Aorta (tissue), 5 donors: ENCODE measurements at regions not wholly inside any gene's neighbourhood (a gene's known extent, or its start where the extent isn't known, plus 50 kb on each side); places are given as distances from the start of the nearest gene placed in this dataset.

ENCODE experiments used
- ATAC-seq: fragments of 200-7000 bp; cut with Tn5 transposase; one replicate; pipeline ENCODE4 v1.9.1; 2022; ENCODE audit warnings: moderate library complexity; ENCODE audit not compliant: low FRiP score
- DNase-seq, 2 donors: peaks; one replicate each; pipeline ENCODE4 v3.0.0-alpha.2; 2020
- H3K27ac ChIP-seq, 2 donors: one replicate each; pipeline ENCODE4 v1.5.1; 2013; ENCODE audit warnings: low read length in 2 of 2, mild to moderate bottlenecking in 2 of 2, moderate library complexity in 2 of 2, control low read depth in 1 of 2, inconsistent platforms in 1 of 2, low read depth in 1 of 2
- H3K27me3 ChIP-seq, 2 donors: one replicate each; pipeline ENCODE4 v1.6.1; 2013; ENCODE audit warnings: control low read depth in 1 of 2, low read length in 1 of 2, mild to moderate bottlenecking in 1 of 2, moderate library complexity in 1 of 2; ENCODE audit not compliant: insufficient read depth in 2 of 2, control insufficient read depth in 1 of 2
- H3K36me3 ChIP-seq, 2 donors: one replicate each; pipeline ENCODE4 v1.6.1; 2013; ENCODE audit warnings: control low read depth in 1 of 2, low read length in 1 of 2, mild to moderate bottlenecking in 1 of 2; ENCODE audit not compliant: insufficient read depth in 2 of 2, control insufficient read depth in 1 of 2
- H3K4me1 ChIP-seq, 2 donors: one replicate each; pipeline ENCODE4 v1.6.1; 2013; ENCODE audit warnings: low read length in 2 of 2, control low read depth in 1 of 2, mild to moderate bottlenecking in 1 of 2, moderate library complexity in 1 of 2; ENCODE audit not compliant: insufficient read depth in 2 of 2, control insufficient read depth in 1 of 2
- H3K4me3 ChIP-seq, 2 donors: one replicate each; pipeline ENCODE4 v1.5.1; 2013; ENCODE audit warnings: low read length in 2 of 2, control low read depth in 1 of 2, mild to moderate bottlenecking in 1 of 2
- H3K9me3 ChIP-seq: one replicate; pipeline ENCODE4 v1.6.1; 2013; ENCODE audit warnings: mild to moderate bottlenecking, low read length; ENCODE audit not compliant: control insufficient read depth
- WGBS, 2 donors: extraction: QIAGEN DNeasy Blood & Tissue Kit; methylation state at CpG; one replicate each; pipeline ENCODE4 v1.1.7; 2013; 5-methylcytosine and 5-hydroxymethylcytosine counted together
- intact Hi-C, 2 donors: fragments of 100-400 bp; cut with DNase I; formaldehyde crosslinking; loops; one replicate each; pipeline versions ENCODE4 v1.14.2 to v1.15.0; 2022
- donor health status: healthy with polysubstance abuse.
- donor health status: Bipolar disorder and iron deficiency.
- donor health status: DM: no; HTN: no; CAD: no.
- donor health status: DM: no; HTN: no; CAD: no.
- donor health status: DM: yes; HTN: yes; CAD: no.

GRCh38 chr7:94288096-94288495 lies 106.6 kb upstream of the COL1A2 start:
- no peaks in the 10 kb centered on the region for H3K4me1 ChIP-seq
- H3K4me3 ChIP-seq, result no peak overlapping the region
- no peak overlapping the region for H3K27ac ChIP-seq
- no peaks in the 10 kb centered on the region for H3K27me3 ChIP-seq
- no peaks in the 10 kb centered on the region for H3K9me3 ChIP-seq
- 59 to 63% methylated on average over 1 of the region's 1 CpG for WGBS, 2 donors
- H3K36me3 ChIP-seq, result no peaks in the 10 kb centered on the region
- intact Hi-C loops, result loop anchor here in 1 of 2 donors (2.0 kb wide), 1 partner anchor 149 kb away; no protein-coding TSS in a partner anchor
- no peak for DNase-seq
- ATAC-seq, result no peak

GRCh38 chr7:94289071-94289470 lies 105.6 kb upstream of the COL1A2 start:
- no peaks in the 10 kb centered on the region for H3K27me3 ChIP-seq
- DNase-seq, result peak; percentile 72 to 76
- intact Hi-C loops, result loop anchor here (1.0 to 2.0 kb wide), 2 partner anchors 147 to 148 kb away; no protein-coding TSS in a partner anchor

GRCh38 chr7:94294471-94295131 lies 100.1 kb upstream of the COL1A2 start:
- H3K9me3 ChIP-seq, result no peaks in the 10 kb centered on the region
- DNase-seq, result no peak
- no peaks in the 10 kb centered on the region for H3K27me3 ChIP-seq
- peaks cover 3 to 5% of the 10 kb centered on the region in 2 donors for H3K4me1 ChIP-seq
- intact Hi-C loops, result no loop called here
- H3K4me3 ChIP-seq, result no peak overlapping the region
- no peak overlapping the region for H3K27ac ChIP-seq
- ATAC-seq, result no peak
- H3K36me3 ChIP-seq, result no peaks in the 10 kb centered on the region
- 72 to 73% methylated on average over 6 of the region's 6 CpGs for WGBS, 2 donors

More at GRCh38 chr7:94289071-94289470, 105.6 kb upstream of the COL1A2 start:
- Histone ChIP-seq H3K4me1 (no peaks in the 10 kb centered on the region), H3K27ac (no peak overlapping the region), H3K36me3 (no peaks in the 10 kb centered on the region), H3K9me3 (no peaks in the 10 kb centered on the region), H3K4me3 (no peak overlapping the region)
- WGBS, 2 donors, result 21 to 34% methylated on average over 1 of the region's 1 CpG
- ATAC-seq, result peak; percentile 83

- DNase-seq (no peak), ATAC-seq (peak; percentile 85)
- Histone ChIP-seq H3K36me3 (no peaks in the 10 kb centered on the region), H3K4me3 (peak overlapping the region in 1 of 2 donors; percentile 29), H3K27ac (peak overlapping the region; percentile 76 to 99), H3K27me3 (no peaks in the 10 kb centered on the region), H3K9me3 (no peaks in the 10 kb centered on the region), H3K4me1 (peaks cover 8 to 10% of the 10 kb centered on the region in 2 donors)
- intact Hi-C loops, result loop anchor here (1.0 to 2.0 kb wide), 2 partner anchors 79 to 99 kb away; no protein-coding TSS in a partner anchor
- WGBS, 2 donors, result 2 to 8% methylated on average over 4 of the region's 4 CpGs
These were observed 98.8 kb upstream of the COL1A2 start for GRCh38 chr7:94295850-94296249.

GRCh38 chr7:94296881-94297280 lies 97.8 kb upstream of the COL1A2 start:
- no peak for ATAC-seq
- H3K4me1 ChIP-seq, result peaks cover 10% of the 10 kb centered on the region in 2 donors
- intact Hi-C loops, result loop anchor here (1.0 to 2.0 kb wide), 2 partner anchors 78 to 98 kb away; no protein-coding TSS in a partner anchor
- H3K4me3 ChIP-seq, result peak overlapping the region; percentile 18 to 29
- no peak for DNase-seq
- peak overlapping the region; percentile 91 to 99 for H3K27ac ChIP-seq
- H3K36me3 ChIP-seq, result no peaks in the 10 kb centered on the region
- no peaks in the 10 kb centered on the region for H3K27me3 ChIP-seq
- H3K9me3 ChIP-seq, result no peaks in the 10 kb centered on the region
- 6 to 7% methylated on average over 2 of the region's 2 CpGs for WGBS, 2 donors

- no peak overlapping the region for H3K4me3 ChIP-seq
- no peaks in the 10 kb centered on the region for H3K9me3 ChIP-seq
- WGBS, 2 donors, result 3 to 4% methylated on average over 5 of the region's 5 CpGs
- peaks cover 10% of the 10 kb centered on the region in 2 donors for H3K4me1 ChIP-seq
- H3K27me3 ChIP-seq, result no peaks in the 10 kb centered on the region
- DNase-seq (peak; percentile 89 to 91), ATAC-seq (peak; percentile 78)
- peak overlapping the region; percentile 95 to 99 for H3K27ac ChIP-seq
- intact Hi-C loops, result loop anchor here (2.0 kb wide), 1 partner anchor 77 kb away; no protein-coding TSS in a partner anchor
- H3K36me3 ChIP-seq, result no peaks in the 10 kb centered on the region
These were observed 97.3 kb upstream of the COL1A2 start for GRCh38 chr7:94297397-94297838.

GRCh38 chr7:94298943-94299342 lies 95.8 kb upstream of the COL1A2 start:
- Histone ChIP-seq H3K27ac (peak overlapping the region; percentile 89 to 98), H3K4me1 (peaks cover 10 to 19% of the 10 kb centered on the region in 2 donors)

GRCh38 chr7:94300176-94300835 lies 94.4 kb upstream of the COL1A2 start:
- WGBS, 2 donors, result 45 to 47% methylated on average over 8 of the region's 8 CpGs
- intact Hi-C loops, result loop anchor here (5.0 kb wide), 2 partner anchors 47 to 57 kb away; no protein-coding TSS in a partner anchor

More at GRCh38 chr7:94298943-94299342, 95.8 kb upstream of the COL1A2 start:
- Histone ChIP-seq H3K4me3 (no peak overlapping the region), H3K9me3 (no peaks in the 10 kb centered on the region), H3K27me3 (no peaks in the 10 kb centered on the region), H3K36me3 (no peaks in the 10 kb centered on the region)
- intact Hi-C loops, result no loop called here
- WGBS, 2 donors, result 32 to 34% methylated on average over 3 of the region's 3 CpGs
- no peak for ATAC-seq
- no peak for DNase-seq

More at GRCh38 chr7:94300176-94300835, 94.4 kb upstream of the COL1A2 start:
- Histone ChIP-seq H3K9me3 (no peaks in the 10 kb centered on the region), H3K27ac (peak overlapping the region; percentile 80 to 92), H3K4me1 (peaks cover 10 to 19% of the 10 kb centered on the region in 2 donors), H3K27me3 (no peaks in the 10 kb centered on the region), H3K36me3 (no peaks in the 10 kb centered on the region), H3K4me3 (no peak overlapping the region)
- ATAC-seq, result no peak
- no peak for DNase-seq
